Body of pancreas (tissue), 4 donors: ENCODE measurements at regions not wholly inside any gene's neighbourhood (a gene's known extent, or its start where the extent isn't known, plus 50 kb on each side); places are given as distances from the start of the nearest gene placed in this dataset.

ENCODE experiments used
- POLR2A ChIP-seq, 3 donors: fragments of 450-650 bp; IDR thresholded peaks; one replicate each; pipeline ENCODE4 v1.6.1; 2016; ENCODE audit warnings: antibody characterized with exemption in 3 of 3, mild to moderate bottlenecking in 2 of 3
- TF ChIP-seq, protein P1 (sequence below), 7 experiments: fragments of 450-650 bp in 4 of 7; fragments of 200-600 bp in 3 of 7; sonication (generic) in 3 of 7; IDR thresholded peaks; one replicate each; pipeline ENCODE4 v1.5.1; 2016 to 2019; ENCODE audit warnings: antibody characterized with exemption in 7 of 7

DNA sequence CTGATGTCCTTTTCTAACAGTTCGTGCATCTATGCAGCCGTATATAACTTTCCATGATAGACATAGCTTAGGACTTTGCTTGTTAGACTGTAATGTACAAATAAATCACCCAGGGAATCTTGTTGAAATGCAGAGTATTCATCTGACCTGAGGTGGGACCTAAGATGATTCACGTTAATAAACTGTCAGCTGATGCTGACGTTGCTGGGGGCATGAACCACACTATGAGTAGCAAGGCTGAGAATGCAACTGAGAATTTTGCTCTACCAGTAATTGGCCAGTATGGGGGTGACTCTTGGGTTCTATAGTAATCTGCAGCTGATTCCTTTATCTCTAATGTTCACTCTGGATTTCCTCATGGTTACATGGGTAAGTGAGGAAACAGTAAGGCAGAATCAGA, 130.1 kb upstream of the MALRD1 start:
- TF ChIP-seq POLR2A (IDR thresholded peaks at IDR 0.05): no peak
- TF ChIP-seq, protein P1, sequence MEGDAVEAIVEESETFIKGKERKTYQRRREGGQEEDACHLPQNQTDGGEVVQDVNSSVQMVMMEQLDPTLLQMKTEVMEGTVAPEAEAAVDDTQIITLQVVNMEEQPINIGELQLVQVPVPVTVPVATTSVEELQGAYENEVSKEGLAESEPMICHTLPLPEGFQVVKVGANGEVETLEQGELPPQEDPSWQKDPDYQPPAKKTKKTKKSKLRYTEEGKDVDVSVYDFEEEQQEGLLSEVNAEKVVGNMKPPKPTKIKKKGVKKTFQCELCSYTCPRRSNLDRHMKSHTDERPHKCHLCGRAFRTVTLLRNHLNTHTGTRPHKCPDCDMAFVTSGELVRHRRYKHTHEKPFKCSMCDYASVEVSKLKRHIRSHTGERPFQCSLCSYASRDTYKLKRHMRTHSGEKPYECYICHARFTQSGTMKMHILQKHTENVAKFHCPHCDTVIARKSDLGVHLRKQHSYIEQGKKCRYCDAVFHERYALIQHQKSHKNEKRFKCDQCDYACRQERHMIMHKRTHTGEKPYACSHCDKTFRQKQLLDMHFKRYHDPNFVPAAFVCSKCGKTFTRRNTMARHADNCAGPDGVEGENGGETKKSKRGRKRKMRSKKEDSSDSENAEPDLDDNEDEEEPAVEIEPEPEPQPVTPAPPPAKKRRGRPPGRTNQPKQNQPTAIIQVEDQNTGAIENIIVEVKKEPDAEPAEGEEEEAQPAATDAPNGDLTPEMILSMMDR (IDR thresholded peaks at IDR 0.05): no peak
